Sigmoid colon (tissue), 6 donors: ENCODE measurements at regions not wholly inside any gene's neighbourhood (a gene's known extent, or its start where the extent isn't known, plus 50 kb on each side); places are given as distances from the start of the nearest gene placed in this dataset.

Source experiments
- DNase-seq: peaks from one replicate; pipeline ENCODE4 v3.0.0-alpha.2; 2019
- H3K27ac ChIP-seq, 4 donors: fragments of 200-600 bp; sonication (generic); one replicate each; pipeline ENCODE4 v1.5.1; 2016 to 2019; ENCODE audit warnings: mild to moderate bottlenecking in 1 of 4
- H3K27me3 ChIP-seq, 3 donors: fragments of 200-600 bp; sonication (generic); one replicate each; pipeline ENCODE4 v1.5.1; 2019; ENCODE audit warnings: mild to moderate bottlenecking in 1 of 3
- H3K36me3 ChIP-seq, 4 donors: fragments of 200-600 bp; sonication (generic); one replicate each; pipeline ENCODE4 v1.5.1; 2016 to 2019
- H3K4me1 ChIP-seq, 4 donors: fragments of 200-600 bp; sonication (generic); one replicate each; pipeline ENCODE4 v1.5.1; 2017 to 2019
- H3K4me3 ChIP-seq, 4 donors: fragments of 200-600 bp; sonication (generic); one replicate each; pipeline ENCODE4 v1.5.1; 2017 to 2019; ENCODE audit warnings: mild to moderate bottlenecking in 2 of 4, moderate library complexity in 1 of 4
- H3K9me3 ChIP-seq, 4 donors: fragments of 200-600 bp in 3 of 4; sonication (generic) in 3 of 4; one replicate each; pipeline versions ENCODE4 v1.5.1 to v1.6.1; 2013 to 2019
- EP300 ChIP-seq, 4 donors: sonication (generic); formaldehyde crosslinking; IDR thresholded peaks; one replicate each; pipeline ENCODE4 v1.6.1; 2017; ENCODE audit warnings: antibody characterized with exemption in 4 of 4
- POLR2A ChIP-seq, 2 donors: fragments of 450-650 bp; IDR thresholded peaks; one replicate each; pipeline ENCODE4 v1.6.1; 2016; ENCODE audit warnings: antibody characterized with exemption in 2 of 2, mild to moderate bottlenecking in 2 of 2, moderate library complexity in 2 of 2
- POLR2AphosphoS5 ChIP-seq, 4 donors: sonication (generic); formaldehyde crosslinking; IDR thresholded peaks; one replicate each; pipeline ENCODE4 v1.6.1; 2017; ENCODE audit warnings: antibody characterized with exemption in 4 of 4
- WGBS, 2 donors: extraction: QIAGEN DNeasy Blood & Tissue Kit; methylation state at CpG; one replicate each; pipeline ENCODE4 v1.1.7; 2013; 5-methylcytosine and 5-hydroxymethylcytosine counted together
- intact Hi-C: fragments of 100-400 bp; cut with DNase I; formaldehyde crosslinking; loops from one replicate; pipeline ENCODE4 v1.15.1; 2023
- TF ChIP-seq, protein P1 (sequence below), 4 experiments: fragments of 450-650 bp in 3 of 4; fragments of 200-600 bp in 1 of 4; IDR thresholded peaks; one replicate each; pipeline ENCODE4 v1.5.1; 2016 to 2019; ENCODE audit warnings: antibody characterized with exemption in 4 of 4, mild to moderate bottlenecking in 3 of 4, moderate library complexity in 2 of 4
- donor health status: healthy with polysubstance abuse.
- donor health status: healthy.

DNA sequence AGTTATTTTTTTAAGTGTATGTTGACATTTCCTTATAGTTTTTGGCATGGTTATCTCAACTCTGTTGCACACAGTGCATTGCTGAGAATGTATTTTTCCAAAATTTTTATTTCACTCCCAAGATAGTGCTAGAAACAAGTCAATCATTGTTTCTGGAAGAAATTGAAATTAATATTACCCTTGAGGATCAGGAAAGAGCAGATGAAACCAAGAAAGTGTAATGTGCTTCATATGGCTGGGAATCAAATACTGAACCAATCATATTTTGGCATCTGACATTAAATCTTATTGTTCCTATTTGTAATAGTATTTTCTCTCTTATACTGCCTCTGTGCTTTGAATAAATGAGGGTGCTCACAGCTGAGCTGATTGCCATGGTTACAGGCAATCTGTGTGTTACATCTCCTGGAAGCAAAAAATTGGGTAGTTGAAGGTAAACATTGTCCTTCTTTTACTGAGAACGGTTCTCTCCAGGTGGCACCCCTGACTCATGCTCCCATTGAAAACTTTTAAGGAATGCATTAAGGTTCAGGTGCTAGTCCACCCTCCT is 358.2 kb upstream of the NR3C2 start:
- TF ChIP-seq, protein P1, sequence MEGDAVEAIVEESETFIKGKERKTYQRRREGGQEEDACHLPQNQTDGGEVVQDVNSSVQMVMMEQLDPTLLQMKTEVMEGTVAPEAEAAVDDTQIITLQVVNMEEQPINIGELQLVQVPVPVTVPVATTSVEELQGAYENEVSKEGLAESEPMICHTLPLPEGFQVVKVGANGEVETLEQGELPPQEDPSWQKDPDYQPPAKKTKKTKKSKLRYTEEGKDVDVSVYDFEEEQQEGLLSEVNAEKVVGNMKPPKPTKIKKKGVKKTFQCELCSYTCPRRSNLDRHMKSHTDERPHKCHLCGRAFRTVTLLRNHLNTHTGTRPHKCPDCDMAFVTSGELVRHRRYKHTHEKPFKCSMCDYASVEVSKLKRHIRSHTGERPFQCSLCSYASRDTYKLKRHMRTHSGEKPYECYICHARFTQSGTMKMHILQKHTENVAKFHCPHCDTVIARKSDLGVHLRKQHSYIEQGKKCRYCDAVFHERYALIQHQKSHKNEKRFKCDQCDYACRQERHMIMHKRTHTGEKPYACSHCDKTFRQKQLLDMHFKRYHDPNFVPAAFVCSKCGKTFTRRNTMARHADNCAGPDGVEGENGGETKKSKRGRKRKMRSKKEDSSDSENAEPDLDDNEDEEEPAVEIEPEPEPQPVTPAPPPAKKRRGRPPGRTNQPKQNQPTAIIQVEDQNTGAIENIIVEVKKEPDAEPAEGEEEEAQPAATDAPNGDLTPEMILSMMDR (IDR thresholded peaks at IDR 0.05), result no peak
- no peak for TF ChIP-seq EP300 (IDR thresholded peaks at IDR 0.05)
- TF ChIP-seq POLR2A (IDR thresholded peaks at IDR 0.05), result no peak
- no peak for TF ChIP-seq POLR2AphosphoS5 (IDR thresholded peaks at IDR 0.05)
- no peaks in the 10 kb centered on the region for H3K36me3 ChIP-seq
- intact Hi-C loops, result no loop called here
- H3K27ac ChIP-seq, result no peak overlapping the region
- WGBS, 2 donors, result 88 to 89% methylated on average over 1 of the region's 1 CpG
- H3K4me3 ChIP-seq, result no peak overlapping the region
- H3K9me3 ChIP-seq, result no peaks in the 10 kb centered on the region
- no peak for DNase-seq
- H3K27me3 ChIP-seq, result no peaks in the 10 kb centered on the region
- H3K4me1 ChIP-seq, result no peaks in the 10 kb centered on the region

DNA sequence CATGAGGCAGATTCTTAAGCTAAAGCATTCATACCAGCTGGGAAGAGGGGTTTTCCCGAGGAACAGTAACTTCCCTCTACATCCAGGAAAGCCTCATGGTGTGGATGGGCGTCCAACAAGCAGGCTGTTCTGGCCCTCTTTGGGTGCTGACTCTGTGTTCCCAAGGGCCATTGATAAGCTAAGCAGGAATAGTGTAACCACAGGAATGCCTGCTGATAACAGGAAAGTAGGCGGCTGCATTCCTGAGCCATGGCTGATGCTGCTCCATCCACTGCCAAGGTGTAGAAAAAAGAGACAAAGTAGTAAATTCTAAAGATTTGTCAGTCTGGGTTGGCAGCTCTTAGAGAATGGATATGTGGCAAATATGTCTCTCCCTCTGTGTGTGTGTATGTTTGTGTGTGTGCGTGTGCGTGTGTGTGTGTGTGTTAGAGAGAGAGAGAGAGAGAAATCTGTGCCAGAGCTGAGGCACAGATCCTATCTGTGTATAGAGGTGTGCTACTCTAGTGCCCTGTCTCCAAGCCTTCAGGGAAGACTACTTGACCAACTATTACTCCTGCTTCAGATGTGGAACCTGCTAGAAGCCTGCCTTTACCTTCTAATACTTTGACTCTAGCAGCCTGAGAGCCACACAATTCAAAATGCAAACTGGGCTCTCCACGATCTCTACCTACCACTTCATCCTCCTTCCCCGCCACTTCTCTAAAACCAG is 353.1 kb upstream of the NR3C2 start:
- TF ChIP-seq EP300 (IDR thresholded peaks at IDR 0.05), result no peak
- no peak overlapping the region for H3K4me3 ChIP-seq
- H3K4me1 ChIP-seq, result no peaks in the 10 kb centered on the region
- intact Hi-C loops, result no loop called here
- WGBS, 2 donors, result 82 to 87% methylated on average over 7 of the region's 7 CpGs
- H3K36me3 ChIP-seq, result no peaks in the 10 kb centered on the region
- no peak overlapping the region for H3K27ac ChIP-seq
- no peaks in the 10 kb centered on the region for H3K27me3 ChIP-seq
- no peak for DNase-seq
- H3K9me3 ChIP-seq, result no peaks in the 10 kb centered on the region

DNA sequence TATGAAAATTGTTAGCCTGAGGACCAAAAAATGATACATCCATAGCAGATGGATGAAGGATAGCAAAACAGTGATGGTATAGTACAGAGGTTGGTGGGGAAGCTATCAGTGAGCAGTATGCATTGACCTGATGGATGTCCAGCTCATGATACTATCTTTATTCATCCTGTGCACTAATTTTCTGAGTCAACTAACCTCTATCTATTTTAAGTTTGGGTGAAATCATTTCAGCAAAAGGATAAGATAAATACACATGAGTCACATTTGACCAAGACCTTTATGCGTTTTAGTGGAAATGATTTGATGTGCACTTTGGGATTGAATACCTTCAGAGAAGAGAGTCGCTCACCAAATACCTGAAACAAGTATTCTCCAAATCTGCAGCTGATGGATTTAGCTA is 351.0 kb upstream of the NR3C2 start:
- H3K27me3 ChIP-seq, result no peaks in the 10 kb centered on the region
- no peaks in the 10 kb centered on the region for H3K9me3 ChIP-seq
- no peaks in the 10 kb centered on the region for H3K36me3 ChIP-seq
- 92 to 95% methylated on average over 2 of the region's 2 CpGs for WGBS, 2 donors
- intact Hi-C loops, result no loop called here
- peaks cover 0 to 2% (median under 1%) of the 10 kb centered on the region in 4 donors for H3K4me1 ChIP-seq
- no peak overlapping the region for H3K4me3 ChIP-seq
- no peak overlapping the region for H3K27ac ChIP-seq
- no peak for TF ChIP-seq EP300 (IDR thresholded peaks at IDR 0.05)
- no peak for TF ChIP-seq POLR2AphosphoS5 (IDR thresholded peaks at IDR 0.05)
- no peak for TF ChIP-seq POLR2A (IDR thresholded peaks at IDR 0.05)
- TF ChIP-seq, protein P1 (IDR thresholded peaks at IDR 0.05), result no peak
- DNase-seq, result no peak

DNA sequence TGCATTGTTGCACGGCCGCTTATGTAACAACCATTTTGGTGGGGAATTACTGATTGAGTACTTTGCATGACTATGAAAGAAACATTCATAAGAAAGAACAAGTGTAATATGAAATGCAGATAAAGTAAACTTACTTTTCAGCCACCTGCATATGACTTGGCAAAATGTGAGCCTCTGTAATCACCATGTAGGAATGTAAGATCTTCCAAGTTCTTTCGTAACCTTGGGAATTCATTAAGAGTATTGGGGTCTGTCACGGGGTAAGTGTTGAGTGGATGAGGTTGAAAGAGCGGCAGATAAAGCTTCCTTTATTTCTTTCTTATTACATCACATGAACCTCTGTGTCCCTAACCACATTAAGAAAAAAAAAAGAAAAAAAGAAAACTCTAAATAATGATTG is 348.5 kb upstream of the NR3C2 start:
- TF ChIP-seq, protein P1 (IDR thresholded peaks at IDR 0.05), result no peak
- TF ChIP-seq POLR2A (IDR thresholded peaks at IDR 0.05) (no peak), EP300 (IDR thresholded peaks at IDR 0.05) (no peak), POLR2AphosphoS5 (IDR thresholded peaks at IDR 0.05) (no peak)
- no peaks in the 10 kb centered on the region for H3K9me3 ChIP-seq
- H3K27ac ChIP-seq, result no peak overlapping the region
- 93 to 94% methylated on average over 5 of the region's 5 CpGs for WGBS, 2 donors
- no peaks in the 10 kb centered on the region for H3K27me3 ChIP-seq
- intact Hi-C loops, result no loop called here
- peaks cover 0 to 20% (median 5%) of the 10 kb centered on the region in 4 donors for H3K4me1 ChIP-seq
- no peaks in the 10 kb centered on the region for H3K36me3 ChIP-seq
- no peak overlapping the region for H3K4me3 ChIP-seq
- DNase-seq, result no peak

DNA sequence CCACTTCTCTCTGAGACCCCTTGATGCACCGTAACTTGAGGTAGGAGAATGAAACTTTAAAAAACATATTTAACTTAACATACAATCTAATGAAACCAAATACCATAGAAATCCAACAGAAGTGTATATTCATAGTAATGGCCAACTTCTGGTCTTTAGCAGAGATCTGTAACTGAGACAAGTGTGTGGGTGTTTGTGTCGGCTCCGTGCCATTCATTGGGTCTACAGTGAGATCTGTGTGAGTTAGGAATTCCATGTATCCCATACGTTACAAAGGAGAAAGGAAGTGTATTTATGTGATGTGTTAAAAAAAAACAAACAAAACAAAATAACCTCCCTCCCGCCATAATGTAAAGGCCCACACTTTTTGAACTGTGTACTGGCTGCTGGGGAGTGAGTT is 348.0 kb upstream of the NR3C2 start:
- intact Hi-C loops, result no loop called here
- Histone ChIP-seq H3K27ac (no peak overlapping the region), H3K4me1 (peaks cover 0 to 20% (median 5%) of the 10 kb centered on the region in 4 donors), H3K36me3 (no peaks in the 10 kb centered on the region), H3K9me3 (no peaks in the 10 kb centered on the region), H3K4me3 (no peak overlapping the region), H3K27me3 (no peaks in the 10 kb centered on the region)
- DNase-seq, result no peak
- TF ChIP-seq POLR2A (IDR thresholded peaks at IDR 0.05) (no peak), EP300 (IDR thresholded peaks at IDR 0.05) (no peak), POLR2AphosphoS5 (IDR thresholded peaks at IDR 0.05) (no peak)
- TF ChIP-seq, protein P1 (IDR thresholded peaks at IDR 0.05), result no peak
- WGBS, 2 donors, result 87 to 93% methylated on average over 5 of the region's 5 CpGs
